ENCODE measurements at regions not wholly inside any gene's neighbourhood (a gene's known extent, or its start where the extent isn't known, plus 50 kb on each side); places are given as distances from the start of the nearest gene placed in this dataset.

GRCh38 chr21:15119486-15119885, 54.7 kb upstream of the NRIP1 start:
- Histone ChIP-seq H3K27me3 (ENCODE audit: insufficient read depth) (no peaks in the 10 kb centered on the region), H2AFZ (no peak overlapping the region), H4K20me1 (replicated peaks; ENCODE audit: insufficient read depth) (no peaks in the 10 kb centered on the region), H3K4me2 (no peak overlapping the region), H3F3A (replicated peaks; ENCODE audit: low read depth) (no peaks in the 10 kb centered on the region), H3K9me2 (ENCODE audit: insufficient read depth) (no peaks in the 10 kb centered on the region), H3K79me2 (replicated peaks; ENCODE audit: insufficient read depth) (no peaks in the 10 kb centered on the region), H3K27ac (ENCODE audit: low read depth) (no peak overlapping the region), H3K4me1 (ENCODE audit: insufficient read depth) (peaks cover 27% of the 10 kb centered on the region), H3K4me3 (no peak overlapping the region), H3K36me3 (ENCODE audit: insufficient read depth) (no peaks in the 10 kb centered on the region)
- H3K4me3 Mint-ChIP-seq = no peak overlapping the region
- peaks cover 4% of the 10 kb centered on the region for H3K27me3 Mint-ChIP-seq (ENCODE audit: insufficient read depth, low read depth, poor library complexity)
- DNase-seq (ENCODE audit: low spot score) = no peak
- peaks cover 26% of the 10 kb centered on the region for H3K4me1 Mint-ChIP-seq
- ATAC-seq = no peak
- TF ChIP-seq, protein P1, sequence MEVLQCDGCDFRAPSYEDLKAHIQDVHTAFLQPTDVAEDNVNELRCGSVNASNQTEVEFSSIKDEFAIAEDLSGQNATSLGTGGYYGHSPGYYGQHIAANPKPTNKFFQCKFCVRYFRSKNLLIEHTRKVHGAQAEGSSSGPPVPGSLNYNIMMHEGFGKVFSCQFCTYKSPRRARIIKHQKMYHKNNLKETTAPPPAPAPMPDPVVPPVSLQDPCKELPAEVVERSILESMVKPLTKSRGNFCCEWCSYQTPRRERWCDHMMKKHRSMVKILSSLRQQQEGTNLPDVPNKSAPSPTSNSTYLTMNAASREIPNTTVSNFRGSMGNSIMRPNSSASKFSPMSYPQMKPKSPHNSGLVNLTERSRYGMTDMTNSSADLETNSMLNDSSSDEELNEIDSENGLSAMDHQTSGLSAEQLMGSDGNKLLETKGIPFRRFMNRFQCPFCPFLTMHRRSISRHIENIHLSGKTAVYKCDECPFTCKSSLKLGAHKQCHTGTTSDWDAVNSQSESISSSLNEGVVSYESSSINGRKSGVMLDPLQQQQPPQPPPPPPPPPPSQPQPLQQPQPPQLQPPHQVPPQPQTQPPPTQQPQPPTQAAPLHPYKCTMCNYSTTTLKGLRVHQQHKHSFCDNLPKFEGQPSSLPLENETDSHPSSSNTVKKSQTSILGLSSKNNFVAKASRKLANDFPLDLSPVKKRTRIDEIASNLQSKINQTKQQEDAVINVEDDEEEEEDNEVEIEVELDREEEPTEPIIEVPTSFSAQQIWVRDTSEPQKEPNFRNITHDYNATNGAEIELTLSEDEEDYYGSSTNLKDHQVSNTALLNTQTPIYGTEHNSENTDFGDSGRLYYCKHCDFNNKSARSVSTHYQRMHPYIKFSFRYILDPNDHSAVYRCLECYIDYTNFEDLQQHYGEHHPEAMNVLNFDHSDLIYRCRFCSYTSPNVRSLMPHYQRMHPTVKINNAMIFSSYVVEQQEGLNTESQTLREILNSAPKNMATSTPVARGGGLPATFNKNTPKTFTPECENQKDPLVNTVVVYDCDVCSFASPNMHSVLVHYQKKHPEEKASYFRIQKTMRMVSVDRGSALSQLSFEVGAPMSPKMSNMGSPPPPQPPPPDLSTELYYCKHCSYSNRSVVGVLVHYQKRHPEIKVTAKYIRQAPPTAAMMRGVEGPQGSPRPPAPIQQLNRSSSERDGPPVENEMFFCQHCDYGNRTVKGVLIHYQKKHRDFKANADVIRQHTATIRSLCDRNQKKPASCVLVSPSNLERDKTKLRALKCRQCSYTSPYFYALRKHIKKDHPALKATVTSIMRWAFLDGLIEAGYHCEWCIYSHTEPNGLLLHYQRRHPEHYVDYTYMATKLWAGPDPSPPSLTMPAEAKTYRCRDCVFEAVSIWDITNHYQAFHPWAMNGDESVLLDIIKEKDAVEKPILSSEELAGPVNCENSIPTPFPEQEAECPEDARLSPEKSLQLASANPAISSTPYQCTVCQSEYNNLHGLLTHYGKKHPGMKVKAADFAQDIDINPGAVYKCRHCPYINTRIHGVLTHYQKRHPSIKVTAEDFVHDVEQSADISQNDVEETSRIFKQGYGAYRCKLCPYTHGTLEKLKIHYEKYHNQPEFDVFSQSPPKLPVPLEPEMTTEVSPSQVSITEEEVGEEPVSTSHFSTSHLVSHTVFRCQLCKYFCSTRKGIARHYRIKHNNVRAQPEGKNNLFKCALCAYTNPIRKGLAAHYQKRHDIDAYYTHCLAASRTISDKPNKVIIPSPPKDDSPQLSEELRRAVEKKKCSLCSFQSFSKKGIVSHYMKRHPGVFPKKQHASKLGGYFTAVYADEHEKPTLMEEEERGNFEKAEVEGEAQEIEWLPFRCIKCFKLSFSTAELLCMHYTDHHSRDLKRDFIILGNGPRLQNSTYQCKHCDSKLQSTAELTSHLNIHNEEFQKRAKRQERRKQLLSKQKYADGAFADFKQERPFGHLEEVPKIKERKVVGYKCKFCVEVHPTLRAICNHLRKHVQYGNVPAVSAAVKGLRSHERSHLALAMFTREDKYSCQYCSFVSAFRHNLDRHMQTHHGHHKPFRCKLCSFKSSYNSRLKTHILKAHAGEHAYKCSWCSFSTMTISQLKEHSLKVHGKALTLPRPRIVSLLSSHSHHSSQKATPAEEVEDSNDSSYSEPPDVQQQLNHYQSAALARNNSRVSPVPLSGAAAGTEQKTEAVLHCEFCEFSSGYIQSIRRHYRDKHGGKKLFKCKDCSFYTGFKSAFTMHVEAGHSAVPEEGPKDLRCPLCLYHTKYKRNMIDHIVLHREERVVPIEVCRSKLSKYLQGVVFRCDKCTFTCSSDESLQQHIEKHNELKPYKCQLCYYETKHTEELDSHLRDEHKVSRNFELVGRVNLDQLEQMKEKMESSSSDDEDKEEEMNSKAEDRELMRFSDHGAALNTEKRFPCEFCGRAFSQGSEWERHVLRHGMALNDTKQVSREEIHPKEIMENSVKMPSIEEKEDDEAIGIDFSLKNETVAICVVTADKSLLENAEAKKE (CRISPR knock-in tag; IDR thresholded peaks at IDR 0.05) = no peak
- no peak for TF ChIP-seq ZNF331 (CRISPR knock-in tag; IDR thresholded peaks at IDR 0.05; ENCODE audit: low read depth)
- no peak for TF ChIP-seq REST (IDR thresholded peaks at IDR 0.05; ENCODE audit: unreplicated experiment)
- TF ChIP-seq STAT1 (IDR thresholded peaks at IDR 0.05; ENCODE audit: unreplicated experiment) = no peak
- TF ChIP-seq JUNB (IDR thresholded peaks at IDR 0.05; ENCODE audit: unreplicated experiment) = no peak
- no peak overlapping the region for H3K27ac Mint-ChIP-seq
- no peaks in the 10 kb centered on the region for H3K9me3 Mint-ChIP-seq
- no peaks in the 10 kb centered on the region for H3K36me3 Mint-ChIP-seq (ENCODE audit: low read depth)

Measured in GM23338 (cell line).